Activated CD4-positive, alpha-beta T cell treated with anti-CD3 and anti-CD28 coated beads for 36 hours (primary cell): ENCODE measurements at regions not wholly inside any gene's neighbourhood (a gene's known extent, or its start where the extent isn't known, plus 50 kb on each side); places are given as distances from the start of the nearest gene placed in this dataset.
"Not testable (repeated sequence)": the region's sequence is repeated elsewhere in the genome, so short reads cannot be mapped to it uniquely, and the experiment has no call there.

ENCODE experiments used
- ATAC-seq: fragments of 200-7000 bp; cut with Tn5 transposase; one replicate; pipeline ENCODE4 v1.10.0; 2021; ENCODE audit warnings: mild to moderate bottlenecking, moderate library complexity
- CTCF ChIA-PET: fragments of 350-600 bp; sonication (Branson Sonifier 250); formaldehyde crosslinking; loops from one replicate; lab custom pipeline; 2021; ENCODE audit warnings: antibody characterized with exemption; lab: Charles Lee
- POLR2A ChIA-PET: fragments of 350-600 bp; sonication (Branson Sonifier 250); formaldehyde crosslinking; loops from one replicate; lab custom pipeline; 2021; ENCODE audit warnings: antibody characterized with exemption, inconsistent platforms; lab: Charles Lee
- DNase-seq: peaks from one replicate; pipeline ENCODE4 v3.0.0-alpha.2; 2020
- H3K27ac Mint-ChIP-seq: one replicate; pipeline ENCODE4 v1.8.0; 2021; ENCODE audit warnings: mixed read lengths
- H3K27me3 Mint-ChIP-seq: one replicate; pipeline ENCODE4 v1.8.0; 2021; ENCODE audit warnings: mixed read lengths
- H3K36me3 Mint-ChIP-seq: one replicate; pipeline ENCODE4 v1.8.0; 2021; ENCODE audit warnings: low read depth, mixed read lengths
- H3K4me1 Mint-ChIP-seq: one replicate; pipeline ENCODE4 v1.8.0; 2021; ENCODE audit warnings: mixed read lengths
- H3K4me3 Mint-ChIP-seq: one replicate; pipeline ENCODE4 v1.8.0; 2021; ENCODE audit warnings: mild to moderate bottlenecking, moderate library complexity, mixed read lengths
- H3K9me3 Mint-ChIP-seq: one replicate; pipeline ENCODE4 v1.8.0; 2021; ENCODE audit warnings: low read depth, mixed read lengths
- intact Hi-C, 2 experiments: fragments of 100-400 bp; cut with DNase I in 1 of 2; cut with micrococcal nuclease in 1 of 2; formaldehyde crosslinking; loops; one replicate each; pipeline versions ENCODE4 v1.14.2 to v1.15.1; 2022 to 2024; cut with DNase I, micrococcal nuclease

- H3K9me3 Mint-ChIP-seq = peaks cover 56% of the 10 kb centered on the region
These were observed 115.3 kb upstream of the SRD5A2 start for GRCh38 chr2:31696068-31696467.

GRCh38 chr2:31694444-31694843 is 113.7 kb upstream of the SRD5A2 start:
- CTCF ChIA-PET = no interaction called here
- Mint-ChIP-seq H3K36me3 (peaks cover 18% of the 10 kb centered on the region), H3K4me1 (no peaks in the 10 kb centered on the region), H3K27me3 (peaks cover 6% of the 10 kb centered on the region), H3K4me3 (no peak overlapping the region), H3K9me3 (peaks cover 56% of the 10 kb centered on the region), H3K27ac (no peak overlapping the region)
- intact Hi-C loops = no loop called here
- POLR2A ChIA-PET = no interaction called here
- ATAC-seq (no peak), DNase-seq (no peak)

More at GRCh38 chr2:31696068-31696467, 115.3 kb upstream of the SRD5A2 start:
- CTCF ChIA-PET = interaction anchor here (1.5 kb wide), 1 partner anchor 10 kb away, joined by 7 read pairs; no protein-coding TSS in a partner anchor
- intact Hi-C loops = no loop called here
- ATAC-seq = no peak
- H3K36me3 Mint-ChIP-seq = peaks cover 19% of the 10 kb centered on the region
- no peaks in the 10 kb centered on the region for H3K4me1 Mint-ChIP-seq
- H3K27ac Mint-ChIP-seq = no peak overlapping the region
- POLR2A ChIA-PET = no interaction called here
- peaks cover 8% of the 10 kb centered on the region for H3K27me3 Mint-ChIP-seq
- no peak for DNase-seq
- no peak overlapping the region for H3K4me3 Mint-ChIP-seq

GRCh38 chr2:31693882-31694281 is 113.1 kb upstream of the SRD5A2 start:
- Mint-ChIP-seq H3K27ac (no peak overlapping the region), H3K27me3 (peaks cover 3% of the 10 kb centered on the region), H3K4me1 (no peaks in the 10 kb centered on the region), H3K4me3 (no peak overlapping the region), H3K36me3 (peaks cover 15% of the 10 kb centered on the region), H3K9me3 (peaks cover 56% of the 10 kb centered on the region)
- ATAC-seq (no peak), DNase-seq (no peak)
- ChIA-PET CTCF (no interaction called here), POLR2A (no interaction called here)
- intact Hi-C loops = no loop called here

DNA sequence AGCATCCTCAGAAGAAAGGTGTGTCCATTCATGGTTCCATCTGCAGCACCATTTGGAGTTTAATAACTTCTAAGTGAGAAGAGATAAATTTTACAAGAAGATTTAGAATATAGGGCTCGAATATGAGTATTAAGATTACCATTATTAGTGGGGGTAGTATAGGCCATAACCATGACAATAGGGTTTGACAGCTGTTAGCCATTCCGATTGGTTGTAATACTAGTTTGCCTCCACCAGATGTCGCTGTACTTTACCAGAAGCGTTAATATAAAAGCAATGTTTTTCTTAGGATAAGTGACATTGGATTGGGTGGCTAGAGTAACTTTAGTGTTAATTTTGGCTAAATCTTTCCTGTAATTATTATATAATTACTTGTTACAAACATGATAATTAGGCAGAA is 107.5 kb upstream of the SRD5A2 start:
- intact Hi-C loops = loop anchor here in 1 of 2 experiments (2.0 to 10.0 kb wide), 2 partner anchors 149 to 447 kb away; no protein-coding TSS in a partner anchor
- POLR2A ChIA-PET = no interaction called here
- H3K9me3 Mint-ChIP-seq = peaks cover 30% of the 10 kb centered on the region
- CTCF ChIA-PET = no interaction called here
- H3K27ac Mint-ChIP-seq = no peak overlapping the region
- peaks cover 2% of the 10 kb centered on the region for H3K27me3 Mint-ChIP-seq
- no peak for ATAC-seq
- H3K4me1 Mint-ChIP-seq = no peaks in the 10 kb centered on the region
- H3K4me3 Mint-ChIP-seq = no peak overlapping the region
- H3K36me3 Mint-ChIP-seq = peaks cover 9% of the 10 kb centered on the region
- DNase-seq = peak; percentile 16

DNA sequence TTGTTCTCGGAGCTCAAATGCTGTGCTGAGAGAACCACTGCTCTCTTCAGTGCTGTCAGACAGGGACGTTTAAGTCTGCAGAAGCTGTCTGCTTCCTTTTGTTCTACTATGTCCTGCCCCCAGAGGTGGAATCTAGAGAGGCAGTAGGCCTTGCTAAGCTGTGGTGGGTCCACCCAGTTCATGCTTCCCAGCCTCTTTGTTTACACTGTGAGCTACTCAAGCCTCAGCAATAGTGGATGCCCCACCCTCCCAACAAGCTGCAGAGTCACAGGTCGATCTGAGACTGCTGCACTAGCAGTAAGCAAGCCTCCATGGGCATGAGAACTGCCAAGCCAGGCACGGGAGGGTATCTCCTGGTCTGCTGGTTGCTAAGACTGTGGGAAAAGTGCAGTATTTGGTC is 102.8 kb upstream of the SRD5A2 start:
- ATAC-seq, H3K4me1 Mint-ChIP-seq, POLR2A ChIA-PET, H3K4me3 Mint-ChIP-seq, H3K27ac Mint-ChIP-seq, CTCF ChIA-PET, H3K27me3 Mint-ChIP-seq, H3K36me3 Mint-ChIP-seq, DNase-seq: not testable (repeated sequence)
- H3K9me3 Mint-ChIP-seq = peaks cover 28% of the 10 kb centered on the region
- intact Hi-C loops = loop anchor here in 1 of 2 experiments (10.0 kb wide), 1 partner anchor 451 kb away; no protein-coding TSS in a partner anchor

DNA sequence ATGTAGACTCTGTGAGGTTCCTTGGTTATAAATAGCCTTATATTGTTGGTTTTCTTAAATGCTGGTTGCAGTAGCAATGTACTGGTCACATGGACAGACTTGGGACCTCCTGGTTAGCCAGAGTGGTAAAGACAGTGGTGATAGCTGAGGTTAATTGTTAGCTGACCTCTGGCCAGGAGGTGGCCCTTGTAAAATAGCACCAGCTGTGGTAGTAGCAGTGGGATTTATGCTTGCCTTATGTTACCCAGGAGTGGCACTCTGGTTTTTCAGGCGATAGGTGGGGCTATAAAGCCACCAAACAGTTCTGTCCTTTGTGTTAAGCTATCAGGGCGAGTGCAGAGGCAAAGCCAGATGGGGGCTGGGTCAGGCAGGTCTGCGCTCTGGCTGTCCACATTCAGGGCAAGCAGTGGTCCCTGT is 94.8 kb upstream of the SRD5A2 start:
- no peaks in the 10 kb centered on the region for H3K36me3 Mint-ChIP-seq
- H3K4me1 Mint-ChIP-seq = no peaks in the 10 kb centered on the region
- no peak for ATAC-seq
- H3K4me3 Mint-ChIP-seq = no peak overlapping the region
- ChIA-PET CTCF (interaction anchor here (0.7 kb wide), 1 partner anchor 136 kb away, joined by 3 read pairs; no protein-coding TSS in a partner anchor), POLR2A (no interaction called here)
- intact Hi-C loops = no loop called here
- DNase-seq = no peak
- H3K9me3 Mint-ChIP-seq = peaks cover 22% of the 10 kb centered on the region
- H3K27me3 Mint-ChIP-seq = peaks cover 5% of the 10 kb centered on the region
- H3K27ac Mint-ChIP-seq = no peak overlapping the region

DNA sequence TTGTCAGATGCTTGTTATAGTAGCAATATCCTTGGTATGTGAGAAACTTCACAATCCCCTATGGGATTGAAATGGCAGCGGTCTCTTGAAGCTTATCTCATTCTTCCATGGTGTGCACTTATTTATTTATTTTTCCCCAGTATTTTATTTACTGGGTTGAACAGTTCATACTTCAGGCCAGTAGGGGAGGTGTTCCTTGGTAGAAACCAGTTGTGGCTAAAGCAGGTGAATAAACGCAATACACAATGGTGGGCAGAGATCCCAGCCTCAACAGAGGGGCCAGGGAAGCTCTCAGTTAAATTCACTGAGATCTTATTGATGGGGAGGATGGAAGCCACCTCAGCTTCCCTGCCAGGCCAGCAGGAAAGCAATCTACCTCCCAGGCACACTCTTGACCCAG is 93.7 kb upstream of the SRD5A2 start:
- POLR2A ChIA-PET = no interaction called here
- H3K4me3 Mint-ChIP-seq = no peak overlapping the region
- DNase-seq = no peak
- CTCF ChIA-PET = no interaction called here
- no peak overlapping the region for H3K27ac Mint-ChIP-seq
- no peaks in the 10 kb centered on the region for H3K4me1 Mint-ChIP-seq
- H3K27me3 Mint-ChIP-seq = peaks cover 3% of the 10 kb centered on the region
- ATAC-seq = no peak
- H3K36me3 Mint-ChIP-seq = no peaks in the 10 kb centered on the region
- intact Hi-C loops = no loop called here
- peaks cover 15% of the 10 kb centered on the region for H3K9me3 Mint-ChIP-seq

- ChIA-PET CTCF (interaction anchor here (0.6 to 1.1 kb wide), 2 partner anchors 9 to 180 kb away, joined by 3 to 4 read pairs; no protein-coding TSS in a partner anchor), POLR2A (no interaction called here)
- no peak for DNase-seq
- intact Hi-C loops = no loop called here
- Mint-ChIP-seq H3K36me3 (no peaks in the 10 kb centered on the region), H3K27ac (no peak overlapping the region), H3K4me1 (no peaks in the 10 kb centered on the region), H3K27me3 (no peaks in the 10 kb centered on the region), H3K9me3 (no peaks in the 10 kb centered on the region), H3K4me3 (no peak overlapping the region)
- no peak for ATAC-seq
These were observed 86.1 kb upstream of the SRD5A2 start for GRCh38 chr2:31666878-31667277.

- intact Hi-C loops = no loop called here
- Mint-ChIP-seq H3K4me3 (no peak overlapping the region), H3K36me3 (no peaks in the 10 kb centered on the region), H3K27me3 (peaks cover 2% of the 10 kb centered on the region), H3K27ac (no peak overlapping the region), H3K9me3 (no peaks in the 10 kb centered on the region), H3K4me1 (no peaks in the 10 kb centered on the region)
- no peak for DNase-seq
- POLR2A ChIA-PET = no interaction called here
- no peak for ATAC-seq
- CTCF ChIA-PET = no interaction called here
These were observed 84.4 kb upstream of the SRD5A2 start for GRCh38 chr2:31664949-31665724.

GRCh38 chr2:31660812-31661335 is 80.1 kb upstream of the SRD5A2 start:
- intact Hi-C loops = no loop called here
- POLR2A ChIA-PET = no interaction called here
- Mint-ChIP-seq H3K4me1 (no peaks in the 10 kb centered on the region), H3K4me3 (no peak overlapping the region), H3K36me3 (no peaks in the 10 kb centered on the region), H3K9me3 (no peaks in the 10 kb centered on the region), H3K27me3 (peaks cover 6% of the 10 kb centered on the region), H3K27ac (no peak overlapping the region)
- ATAC-seq = no peak
- CTCF ChIA-PET = interaction anchor here (1.0 kb wide), 1 partner anchor 10 kb away, joined by 3 read pairs; no protein-coding TSS in a partner anchor
- DNase-seq = no peak

DNA sequence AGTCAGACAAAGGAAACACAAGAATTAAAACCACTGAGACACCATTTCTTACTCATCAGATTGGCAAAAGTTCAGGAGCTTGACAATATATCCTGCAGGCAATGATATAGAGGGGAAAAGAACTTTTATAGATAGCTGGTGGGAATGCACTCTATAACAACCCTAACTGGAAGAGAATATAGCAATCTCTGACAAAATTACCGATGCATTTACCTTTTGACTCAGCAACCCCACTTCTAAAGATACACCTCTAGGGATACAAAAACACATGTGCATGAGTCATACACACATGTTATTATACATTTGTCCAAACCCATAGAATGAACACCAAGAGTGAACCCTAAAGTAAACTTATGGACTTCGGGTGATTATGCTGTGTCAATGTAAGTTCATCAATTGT is 79.4 kb upstream of the SRD5A2 start:
- H3K36me3 Mint-ChIP-seq = no peaks in the 10 kb centered on the region
- no peaks in the 10 kb centered on the region for H3K4me1 Mint-ChIP-seq
- no peak overlapping the region for H3K4me3 Mint-ChIP-seq
- H3K9me3 Mint-ChIP-seq = no peaks in the 10 kb centered on the region
- ATAC-seq (peak; percentile 33), DNase-seq (no peak)
- intact Hi-C loops = no loop called here
- ChIA-PET CTCF (interaction anchor here (1.0 kb wide), 1 partner anchor 9 kb away, joined by 3 read pairs; no protein-coding TSS in a partner anchor), POLR2A (no interaction called here)
- no peak overlapping the region for H3K27ac Mint-ChIP-seq
- H3K27me3 Mint-ChIP-seq = peaks cover 6% of the 10 kb centered on the region

- Mint-ChIP-seq H3K36me3 (no peaks in the 10 kb centered on the region), H3K9me3 (no peaks in the 10 kb centered on the region), H3K4me1 (no peaks in the 10 kb centered on the region), H3K27me3 (peaks cover 11% of the 10 kb centered on the region), H3K4me3 (no peak overlapping the region), H3K27ac (no peak overlapping the region)
- CTCF ChIA-PET = no interaction called here
- ATAC-seq (no peak), DNase-seq (no peak)
- intact Hi-C loops = no loop called here
- POLR2A ChIA-PET = no interaction called here
These were observed 73.5 kb upstream of the SRD5A2 start for GRCh38 chr2:31654241-31654640.
